ENCODE measurements at regions not wholly inside any gene's neighbourhood (a gene's known extent, or its start where the extent isn't known, plus 50 kb on each side); places are given as distances from the start of the nearest gene placed in this dataset.

DNA sequence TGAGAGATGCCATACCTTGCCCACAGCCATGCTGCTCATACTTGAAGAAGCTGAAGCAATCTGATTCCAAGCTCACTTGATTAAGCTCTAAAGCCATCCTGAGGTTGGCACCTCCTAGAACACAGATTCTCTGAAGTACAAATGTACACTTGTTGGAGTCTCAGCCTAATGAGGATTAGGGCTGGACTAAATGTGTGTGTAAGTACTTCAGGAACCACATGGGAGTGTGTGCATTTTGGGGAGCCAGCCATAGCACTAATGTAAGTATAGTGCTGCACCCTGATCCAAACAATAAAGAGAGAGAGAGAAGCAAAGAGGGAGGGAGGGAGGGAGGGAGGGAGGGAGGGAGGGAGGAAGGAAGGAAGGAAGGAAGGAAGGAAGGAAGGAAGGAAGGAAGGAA lies 458.6 kb downstream of the MAFB start:
- DNase-seq (ENCODE audit: low read depth): no peak

DNA sequence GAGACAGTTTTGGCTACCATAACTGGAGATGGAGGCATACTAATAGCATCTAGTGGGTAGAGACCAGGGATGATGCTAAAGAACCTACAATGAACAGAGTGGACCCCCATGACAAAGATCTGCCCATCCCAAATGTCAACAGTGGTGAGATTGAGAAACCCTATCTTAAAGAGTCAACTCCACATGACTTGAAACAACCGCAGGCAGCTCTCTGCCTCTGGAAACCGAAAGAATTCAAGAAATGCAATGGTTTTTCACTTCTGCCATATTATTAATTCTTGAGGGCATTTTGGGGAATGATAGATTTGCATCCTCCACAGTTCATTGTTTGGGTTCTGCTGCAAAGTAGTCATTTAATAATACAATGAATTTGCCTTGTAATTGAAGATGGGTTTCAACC lies 463.4 kb downstream of the MAFB start:
- DNase-seq (ENCODE audit: low read depth): no peak

DNA sequence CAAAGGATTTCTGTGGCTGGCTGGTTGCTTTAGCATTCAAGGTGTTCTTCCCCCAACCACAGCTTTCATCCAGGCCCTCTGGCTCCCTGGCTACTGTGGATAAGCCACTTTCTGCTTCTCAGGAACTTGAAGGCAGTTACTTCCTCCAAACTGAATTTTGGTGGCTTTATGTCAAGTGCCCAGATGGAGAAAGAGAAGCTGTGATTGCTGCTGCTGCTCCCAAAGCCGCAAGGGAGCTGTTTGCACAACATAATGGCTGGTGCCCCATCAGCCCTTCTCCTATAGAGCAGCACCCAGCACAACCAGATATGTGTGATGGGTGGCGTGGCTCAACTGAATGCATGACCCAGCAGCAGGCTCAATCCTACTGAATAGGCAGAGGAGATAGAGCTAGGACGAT lies 465.2 kb downstream of the MAFB start:
- DNase-seq (ENCODE audit: low read depth): no peak

- DNase-seq (ENCODE audit: low read depth): no peak
These were observed 470.1 kb downstream of the MAFB start for GRCh38 chr20:40218971-40219370.

DNA sequence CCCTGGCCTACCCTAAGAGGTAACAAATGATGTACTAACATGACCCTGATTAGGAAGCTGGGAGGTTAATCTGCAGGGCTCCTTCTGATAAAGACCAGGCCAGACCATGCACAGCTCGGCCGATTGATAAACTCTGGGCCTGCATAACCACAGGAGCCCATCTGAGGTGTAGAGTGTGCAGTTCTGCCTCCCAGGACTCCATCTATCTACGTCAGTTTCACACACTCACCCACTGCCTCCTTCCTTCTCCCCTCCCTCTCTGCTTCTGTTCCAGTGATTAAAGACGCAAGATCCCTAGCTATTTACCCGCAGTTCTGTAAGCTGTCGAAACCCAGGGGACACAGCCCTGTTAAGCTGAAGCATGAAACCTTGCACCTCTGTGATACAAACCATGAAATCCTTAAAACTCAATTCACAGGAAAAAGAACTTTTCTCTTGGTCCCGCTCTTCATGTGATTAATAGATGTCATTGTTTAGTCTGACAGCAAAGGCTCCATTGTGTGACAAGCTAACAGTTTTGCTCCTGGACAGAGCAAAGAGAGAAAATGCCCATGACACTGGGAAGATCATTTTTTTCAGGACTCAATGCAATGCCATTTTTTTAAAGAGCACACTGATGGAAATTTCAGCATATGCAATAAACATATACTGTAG lies 470.6 kb downstream of the MAFB start:
- no peak for DNase-seq (ENCODE audit: low read depth)

DNA sequence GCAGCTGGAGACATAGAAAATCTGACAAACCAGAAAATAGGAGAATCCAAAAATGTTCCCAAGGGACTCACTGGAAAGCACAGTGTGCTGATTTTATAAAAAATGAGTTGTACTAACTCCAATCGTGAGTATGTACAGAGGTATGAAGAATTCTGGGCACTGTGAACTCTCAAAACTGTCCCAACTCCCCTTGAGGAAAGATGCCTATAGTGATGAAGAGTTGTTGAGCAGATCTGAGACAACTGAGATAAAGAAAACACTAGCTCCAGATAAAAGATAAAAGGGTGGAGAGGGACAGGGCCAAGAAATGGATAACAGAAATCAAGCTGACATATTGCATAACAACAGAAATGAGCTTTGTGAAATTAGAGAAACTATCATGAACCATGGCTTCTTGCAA lies 481.4 kb downstream of the MAFB start:
- DNase-seq (ENCODE audit: low read depth): no peak

DNA sequence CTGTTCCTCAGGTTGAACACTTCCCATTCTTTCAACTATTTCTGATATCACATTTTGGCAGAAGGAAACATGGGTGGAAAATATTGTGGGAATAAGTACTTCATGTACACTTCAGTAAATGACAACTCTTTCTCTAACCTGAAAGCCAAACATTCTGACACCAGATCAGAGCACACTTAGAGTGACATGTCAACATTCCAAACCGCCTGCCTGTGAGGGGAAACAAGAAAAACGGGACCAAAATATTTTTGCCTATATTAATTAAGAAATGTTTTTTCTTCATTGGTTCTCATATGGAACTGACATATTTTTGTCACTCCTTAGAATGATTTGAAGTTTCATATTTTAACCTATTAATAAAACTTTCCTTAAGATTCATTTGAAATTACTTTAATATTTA lies 483.1 kb downstream of the MAFB start:
- DNase-seq (ENCODE audit: low read depth): no peak

DNA sequence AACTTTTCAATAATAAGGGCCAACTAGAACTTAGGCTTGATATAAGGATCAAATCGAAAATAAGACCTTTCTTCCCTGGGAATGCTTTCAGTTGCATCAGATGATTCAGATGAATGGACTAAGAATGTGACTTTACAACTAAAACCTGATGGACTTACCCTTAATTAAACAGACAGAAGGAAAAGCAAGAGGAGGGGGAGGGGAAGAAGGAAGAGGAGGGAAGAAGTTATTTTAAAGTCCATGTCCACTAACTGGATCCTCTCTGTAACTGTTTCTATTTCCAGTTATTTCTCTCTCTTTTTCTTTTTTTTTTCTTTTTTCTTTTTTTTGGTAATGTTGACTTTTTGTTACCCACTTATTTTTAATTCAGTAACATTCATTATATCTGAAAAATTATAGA lies 486.0 kb downstream of the MAFB start:
- no peak for DNase-seq (ENCODE audit: low read depth)

DNA sequence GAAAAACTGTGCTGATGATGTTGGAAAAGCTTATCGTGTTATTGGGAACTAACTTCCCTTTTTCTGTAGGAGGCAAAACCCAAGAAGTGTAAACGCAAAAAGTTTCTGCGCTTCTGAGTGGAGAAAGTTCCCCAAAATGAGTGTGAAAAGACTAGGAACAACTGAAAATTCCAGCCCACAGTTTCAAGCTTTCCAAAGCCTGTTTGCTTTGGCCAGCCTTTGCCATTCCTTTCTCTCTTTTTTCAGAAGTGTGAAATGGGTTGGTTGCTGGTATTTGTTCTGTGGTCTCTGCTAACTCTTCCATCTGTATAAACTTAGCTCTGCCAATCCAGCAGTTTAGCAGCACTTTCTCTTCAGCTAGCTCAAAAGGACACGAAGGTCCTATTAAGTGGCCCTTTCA lies 491.3 kb downstream of the MAFB start:
- no peak for DNase-seq (ENCODE audit: low read depth)

GRCh38 chr20:40196846-40197436 lies 492.1 kb downstream of the MAFB start:
- no peak for DNase-seq (ENCODE audit: low read depth)

- no peak for DNase-seq (ENCODE audit: low read depth)
These were observed 493.3 kb downstream of the MAFB start for GRCh38 chr20:40195742-40196141.

DNA sequence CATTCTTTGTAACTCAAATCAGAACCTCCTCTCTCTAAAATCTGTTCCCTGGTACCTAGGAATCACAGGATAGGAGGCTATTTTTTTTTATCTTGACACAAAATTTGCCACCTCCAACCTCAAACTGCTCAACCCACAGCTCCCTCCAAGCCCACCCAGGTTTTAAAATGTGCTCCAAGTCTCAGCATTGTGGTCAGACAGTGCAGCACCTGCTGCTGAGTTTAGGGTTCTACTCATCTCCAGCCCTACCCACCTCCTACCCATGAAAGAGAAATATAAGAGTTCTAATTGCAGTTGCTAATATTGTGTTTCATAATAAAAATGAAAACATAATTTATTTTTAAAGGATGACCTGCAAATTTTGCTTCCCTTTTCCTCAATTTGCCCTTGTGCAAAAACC lies 496.5 kb downstream of the MAFB start:
- no peak for DNase-seq (ENCODE audit: low read depth)

- DNase-seq (ENCODE audit: low read depth): no peak
These were observed 497.0 kb downstream of the MAFB start for GRCh38 chr20:40192081-40192480.

DNA sequence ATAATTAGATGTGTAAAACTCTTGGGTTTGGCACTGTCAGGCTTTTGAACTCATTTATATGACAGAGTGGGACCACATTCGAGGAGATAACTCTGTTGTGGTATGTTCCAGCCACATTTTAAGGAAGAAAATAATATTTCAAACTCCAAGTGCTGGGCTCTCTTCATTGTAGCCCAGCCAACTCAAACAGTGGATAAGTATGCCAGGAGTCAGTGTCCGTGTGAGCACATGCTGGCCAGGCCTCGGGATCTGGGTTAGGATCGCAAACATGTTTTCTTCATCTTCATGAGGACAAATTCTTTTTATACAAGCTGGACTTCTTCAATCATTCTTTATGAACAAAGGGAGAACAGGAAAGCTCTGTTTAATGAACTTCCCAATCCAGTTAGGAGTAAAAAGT lies 497.5 kb downstream of the MAFB start:
- no peak for DNase-seq (ENCODE audit: low read depth)

GRCh38 chr20:40189621-40190020 lies 499.4 kb downstream of the MAFB start:
- DNase-seq (ENCODE audit: low read depth): no peak

DNA sequence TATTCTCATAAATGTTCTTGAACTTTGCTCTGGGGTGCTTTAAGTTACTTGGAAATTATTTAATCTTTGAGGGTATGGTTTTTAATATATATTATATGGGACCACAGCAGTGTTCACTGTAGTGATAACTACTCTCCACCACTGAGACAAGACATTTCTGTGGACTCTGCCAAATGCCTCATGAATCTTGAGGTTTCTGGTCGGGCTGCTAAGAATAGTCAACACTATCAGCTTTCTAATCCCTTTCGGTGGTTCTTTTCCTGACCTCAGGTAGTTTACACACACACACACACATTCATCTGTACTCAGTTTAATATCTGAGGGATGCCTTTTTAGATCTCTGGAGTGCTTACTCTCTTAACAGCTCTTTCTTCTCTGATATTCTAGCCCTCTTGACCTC lies 500.7 kb downstream of the MAFB start:
- DNase-seq (ENCODE audit: low read depth): no peak

DNA sequence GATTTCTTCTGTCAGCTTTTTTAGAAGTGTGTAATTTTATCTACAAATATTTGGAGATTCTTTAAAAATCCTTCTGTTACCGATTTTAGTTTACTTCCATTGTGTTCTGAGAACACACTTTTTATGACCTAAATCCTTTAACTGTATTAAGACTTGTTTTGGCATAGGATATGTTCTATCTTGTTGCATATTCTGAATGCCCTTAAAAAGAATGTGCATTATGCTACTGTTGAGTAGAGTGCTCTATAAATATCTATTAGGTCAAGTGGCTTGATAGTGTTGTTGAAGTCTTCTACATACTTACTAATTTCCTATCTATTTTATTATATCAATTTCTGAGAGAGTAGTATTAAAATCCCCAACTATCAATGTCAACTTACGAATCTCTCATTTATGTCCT lies 502.2 kb downstream of the MAFB start:
- DNase-seq (ENCODE audit: low read depth): no peak

- DNase-seq (ENCODE audit: low read depth): no peak
These were observed 507.4 kb downstream of the MAFB start for GRCh38 chr20:40181676-40182075.

- DNase-seq (ENCODE audit: low read depth): no peak
These were observed 512.8 kb downstream of the MAFB start for GRCh38 chr20:40176098-40176841.

- DNase-seq (ENCODE audit: low read depth): no peak
These were observed 513.7 kb downstream of the MAFB start for GRCh38 chr20:40175296-40175695.

DNA sequence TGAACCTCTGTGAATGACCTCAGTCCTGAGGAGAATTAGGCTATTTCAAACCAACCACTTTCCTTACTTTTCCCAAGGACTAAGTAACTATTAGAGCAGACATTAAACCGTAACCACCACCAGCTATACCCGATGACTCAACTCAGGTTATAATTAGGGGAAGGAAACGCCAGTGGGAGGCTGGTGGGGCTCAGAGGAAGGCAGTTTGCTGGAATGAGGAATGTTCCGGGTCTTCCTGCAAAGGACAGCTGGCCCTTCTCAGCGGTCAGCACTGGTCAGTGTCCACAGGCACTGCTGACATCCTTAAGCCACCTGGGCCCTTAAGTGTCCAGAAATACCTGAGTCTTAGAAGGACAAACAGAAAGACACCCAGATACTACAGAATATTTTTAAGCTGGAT lies 515.2 kb downstream of the MAFB start:
- DNase-seq (ENCODE audit: low read depth): no peak

GRCh38 chr20:40168981-40169620 lies 519.9 kb downstream of the MAFB start:
- no peak for DNase-seq (ENCODE audit: low read depth)

GRCh38 chr20:40161391-40161790 lies 527.6 kb downstream of the MAFB start:
- DNase-seq (ENCODE audit: low read depth): no peak

Data from CMK (cell line).